IMR-90 (cell line): ENCODE measurements at regions not wholly inside any gene's neighbourhood (a gene's known extent, or its start where the extent isn't known, plus 50 kb on each side); places are given as distances from the start of the nearest gene placed in this dataset.

ENCODE experiments used
- ATAC-seq: fragments of 200-7000 bp; cut with Tn5 transposase; 2 replicates; pipeline ENCODE4 v1.9.1; 2020; ENCODE audit warnings: low read depth, mild to moderate bottlenecking, moderate library complexity
- BruUV-seq: library from RNA; stranded (reverse); fragments of 400-500 nt; replicated peaks from 2 replicates; lab custom pipeline; 2021; lab: Mats Ljungman, UMichigan
- CTCF ChIA-PET: fragments of 300-600 bp; formaldehyde crosslinking; extraction: SDS; loops from one replicate; lab custom pipeline; 2021; ENCODE audit warnings: antibody characterized with exemption; lab: Yijun Ruan, JAX
- POLR2A ChIA-PET: fragments of 300-600 bp; sonication (Branson Sonifier 250); formaldehyde crosslinking; loops from one replicate; lab custom pipeline; 2022; ENCODE audit warnings: antibody characterized with exemption; ENCODE audit not compliant: unreplicated experiment; lab: Charles Lee
- DNase-seq: peaks from one replicate; pipeline ENCODE4 v3.0.0; 2013
- H2AFZ ChIP-seq: replicated peaks from 2 replicates; pipeline ENCODE3; 2013; ENCODE audit warnings: low read length, mild to moderate bottlenecking; ENCODE audit not compliant: poor library complexity
- H2AK5ac ChIP-seq: 2 replicates; pipeline ENCODE4 v1.6.1; 2013; ENCODE audit warnings: low read depth, low read length, inconsistent platforms
- H2AK9ac ChIP-seq: replicated peaks from 2 replicates; pipeline ENCODE3; 2013; ENCODE audit warnings: mild to moderate bottlenecking, low read depth, low read length, moderate library complexity; ENCODE audit not compliant: poor library complexity
- H2BK120ac ChIP-seq: 2 replicates; pipeline ENCODE4 v1.6.1; 2013; ENCODE audit warnings: low read depth, low read length, inconsistent platforms
- H2BK15ac ChIP-seq: 3 replicates; pipeline ENCODE4 v1.6.1; 2013; ENCODE audit warnings: low read depth, low read length, inconsistent platforms
- H2BK20ac ChIP-seq: 2 replicates; pipeline ENCODE4 v1.6.1; 2013; ENCODE audit warnings: low read depth, mild to moderate bottlenecking, inconsistent platforms, low read length, moderate library complexity
- H2BK5ac ChIP-seq: 2 replicates; pipeline ENCODE4 v1.6.1; 2013; ENCODE audit warnings: mild to moderate bottlenecking, low read depth, low read length, inconsistent platforms; ENCODE audit not compliant: poor library complexity, severe bottlenecking
- H3K14ac ChIP-seq: replicated peaks from 2 replicates; pipeline ENCODE4 v1.6.1; 2013; ENCODE audit warnings: low read depth, low read length, inconsistent platforms
- H3K18ac ChIP-seq: 2 replicates; pipeline ENCODE4 v1.6.1; 2013; ENCODE audit warnings: low read depth, low read length, control low read depth
- H3K23ac ChIP-seq: 2 replicates; pipeline ENCODE4 v1.6.1; 2013; ENCODE audit warnings: low read depth, low read length, inconsistent platforms
- H3K27ac ChIP-seq: 2 replicates; pipeline ENCODE4 v1.5.1; 2013; ENCODE audit warnings: mild to moderate bottlenecking, control low read depth, low read length; ENCODE audit not compliant: insufficient read depth
- H3K27me3 ChIP-seq: 2 replicates; pipeline ENCODE4 v1.6.1; 2013; ENCODE audit warnings: low read length; ENCODE audit not compliant: control insufficient read depth, insufficient read depth
- H3K36me3 ChIP-seq: 2 replicates; pipeline ENCODE4 v1.6.1; 2013; ENCODE audit warnings: low read length, mixed read lengths; ENCODE audit not compliant: control insufficient read depth, insufficient read depth
- H3K4ac ChIP-seq: 2 replicates; pipeline ENCODE4 v1.6.1; 2013; ENCODE audit warnings: low read depth, low read length, inconsistent platforms
- H3K4me1 ChIP-seq: 2 replicates; pipeline ENCODE4 v1.6.1; 2013; ENCODE audit warnings: low read length, mixed read lengths; ENCODE audit not compliant: control insufficient read depth, insufficient read depth
- H3K4me2 ChIP-seq: 2 replicates; pipeline ENCODE4 v1.6.1; 2013; ENCODE audit warnings: low read depth, mild to moderate bottlenecking, control low read depth, low read length, moderate library complexity
- H3K4me3 ChIP-seq: 2 replicates; pipeline ENCODE4 v1.5.1; 2013; ENCODE audit warnings: low read depth, mild to moderate bottlenecking, control low read depth, low read length, moderate library complexity; ENCODE audit not compliant: insufficient read depth
- H3K56ac ChIP-seq: 2 replicates; pipeline ENCODE4 v1.6.1; 2013; ENCODE audit warnings: low read length, inconsistent platforms; ENCODE audit not compliant: insufficient read depth; ENCODE audit errors: extremely low read depth
- H3K79me1 ChIP-seq, 2 experiments: 2 replicates each; pipeline ENCODE4 v1.6.1; 2013; ENCODE audit warnings: low read length in 2 of 2, inconsistent platforms in 1 of 2, low read depth in 1 of 2
- H3K9ac ChIP-seq: 2 replicates; pipeline ENCODE4 v1.6.1; 2013; ENCODE audit warnings: low read depth, low read length, control low read depth
- H3K9me1 ChIP-seq: 2 replicates; pipeline ENCODE4 v1.6.1; 2013; ENCODE audit warnings: low read length, inconsistent platforms; ENCODE audit not compliant: insufficient read depth
- H3K9me3 ChIP-seq: 2 replicates; pipeline ENCODE4 v1.6.1; 2013; ENCODE audit warnings: low read length; ENCODE audit not compliant: control insufficient read depth, insufficient read depth
- H4K20me1 ChIP-seq: 2 replicates; pipeline ENCODE4 v1.6.1; 2013; ENCODE audit warnings: low read length, inconsistent platforms; ENCODE audit not compliant: insufficient read depth
- H4K5ac ChIP-seq: 2 replicates; pipeline ENCODE4 v1.6.1; 2013; ENCODE audit warnings: mild to moderate bottlenecking, low read depth, low read length, control low read depth
- H4K8ac ChIP-seq, 2 experiments: 2 replicates each; pipeline ENCODE4 v1.6.1; 2013; ENCODE audit warnings: low read depth in 2 of 2, low read length in 2 of 2, control low read depth in 1 of 2, inconsistent platforms in 1 of 2
- H4K91ac ChIP-seq: 2 replicates; pipeline ENCODE4 v1.6.1; 2013; ENCODE audit warnings: low read depth, low read length, inconsistent platforms; ENCODE audit not compliant: insufficient read depth
- CHD1 ChIP-seq: IDR thresholded peaks from 2 replicates; pipeline ENCODE4 v1.6.1; 2012; ENCODE audit warnings: low read depth, low read length, improper control_type of control experiment
- POLR2A ChIP-seq: IDR thresholded peaks from 2 replicates; pipeline ENCODE4 v1.6.1; 2012; ENCODE audit warnings: mild to moderate bottlenecking, low read depth, low read length
- RAD21 ChIP-seq: IDR thresholded peaks from 2 replicates; pipeline ENCODE4 v1.6.1; 2012; ENCODE audit warnings: low read length, improper control_type of control experiment
- RCOR1 ChIP-seq: IDR thresholded peaks from 2 replicates; pipeline ENCODE4 v1.6.1; 2012; ENCODE audit warnings: mild to moderate bottlenecking, low read length, improper control_type of control experiment; ENCODE audit not compliant: insufficient replicate concordance
- RFX5 ChIP-seq: IDR thresholded peaks from 2 replicates; pipeline ENCODE4 v1.8.0; 2012; ENCODE audit warnings: low read depth, mild to moderate bottlenecking, low read length, moderate library complexity
- SMC3 ChIP-seq: fragments of 150-350 bp; IDR thresholded peaks from 2 replicates; pipeline ENCODE4 v1.6.1; 2016; ENCODE audit warnings: low read depth, mild to moderate bottlenecking, antibody characterized with exemption, low read length, moderate library complexity
- WGBS, 2 experiments: methylation state at CpG; one replicate each; pipeline versions ENCODE4 v1.1.5 to v1.1.7; 2013; ENCODE audit warnings: missing lambda C conversion rate in 2 of 2; ENCODE audit not compliant: insufficient read length in 1 of 2; ENCODE audit errors: extremely low coverage in 2 of 2; 5-methylcytosine and 5-hydroxymethylcytosine counted together
- dilution Hi-C: fragments of 300-500 bp; cut with HindIII; formaldehyde crosslinking; loops from one replicate; pipeline ENCODE4 v1.14.3; 2018; ENCODE audit warnings: low sequenced_read_pairs; ENCODE audit not compliant: unreplicated experiment
- in situ Hi-C: fragments of 300-500 bp; cut with MboI; formaldehyde crosslinking; loops from 3 replicates; pipeline ENCODE4 v1.14.3; 2019; ENCODE audit warnings: low sequenced_read_pairs, inconsistent platforms, mixed read lengths
- intact Hi-C: fragments of 100-400 bp; cut with micrococcal nuclease; formaldehyde crosslinking; loops from 2 replicates; pipeline ENCODE4 v1.10.0; 2022
- TF ChIP-seq, protein P1 (sequence below): conservative IDR thresholded peaks from 2 replicates; pipeline ENCODE4 v1.5.1; 2012; ENCODE audit warnings: mild to moderate bottlenecking, low read depth, low read length, improper control_type of control experiment
- TF ChIP-seq, protein P2 (sequence below): fragments of 150-350 bp; IDR thresholded peaks from 2 replicates; pipeline ENCODE4 v1.6.1; 2016; ENCODE audit warnings: low read depth, mild to moderate bottlenecking, low read length, moderate library complexity, borderline replicate concordance

DNA sequence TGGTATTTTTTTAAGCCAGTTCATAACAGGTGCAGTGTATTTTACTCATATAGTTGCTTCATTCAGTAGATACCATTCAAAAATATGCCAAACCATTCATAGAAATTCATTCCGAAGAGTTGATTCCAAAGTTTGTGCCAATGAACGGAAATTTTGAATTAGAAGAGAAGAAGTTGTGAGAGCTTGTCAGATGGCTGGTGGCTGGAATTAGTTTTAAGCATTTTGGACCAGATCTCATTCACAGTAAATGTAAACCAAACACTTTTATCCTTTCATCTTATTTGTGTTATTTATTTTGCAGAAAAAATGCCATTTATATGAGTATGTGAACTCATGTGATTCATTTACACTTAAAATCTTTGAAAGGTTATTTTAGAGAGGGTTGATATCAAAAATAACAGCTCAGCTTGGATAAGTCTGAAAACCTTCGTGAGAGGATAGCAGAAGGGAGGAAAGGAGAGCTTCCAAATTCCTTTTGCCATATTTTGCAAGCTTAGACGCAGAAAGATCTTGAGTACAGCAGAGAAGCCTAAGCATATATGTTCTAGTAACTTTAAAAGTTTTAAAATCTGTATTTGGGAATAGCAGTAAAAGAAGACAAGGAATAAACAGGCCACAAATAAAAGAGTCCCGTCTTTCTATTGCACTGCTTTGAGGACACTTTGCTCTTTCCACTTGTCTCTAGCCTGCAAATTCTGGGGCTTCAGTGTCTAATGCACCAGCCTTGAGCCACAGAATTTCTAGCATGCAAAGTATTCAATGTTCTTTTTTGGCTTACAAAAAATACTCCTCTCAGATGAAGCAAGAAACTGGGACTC is 253.6 kb upstream of the FLRT2 start:
- no peak overlapping the region for H4K8ac ChIP-seq
- 100% methylated on average over 1 of the region's 5 CpGs; no CpG with 5 or more reads in 1 of the 2 experiments for WGBS, 2 experiments
- no peak overlapping the region for H2AK5ac ChIP-seq
- no peak overlapping the region for H2BK15ac ChIP-seq
- CTCF ChIA-PET, result interaction anchor here (1.1 kb wide), 1 partner anchor 8 kb away, joined by 3 read pairs; no protein-coding TSS in a partner anchor
- H3K27ac ChIP-seq, result no peak overlapping the region
- H3K4me1 ChIP-seq, result no peaks in the 10 kb centered on the region
- in situ Hi-C loops (no loop called here), dilution Hi-C loops (no loop called here), intact Hi-C loops (no loop called here)
- H2BK5ac ChIP-seq, result no peak overlapping the region
- POLR2A ChIA-PET, result no interaction called here
- no peak overlapping the region for H4K91ac ChIP-seq
- H3K4ac ChIP-seq, result no peak overlapping the region
- no peak overlapping the region for H4K5ac ChIP-seq
- no peak overlapping the region for H3K23ac ChIP-seq
- H3K27me3 ChIP-seq, result no peaks in the 10 kb centered on the region
- H3K4me2 ChIP-seq, result no peak overlapping the region
- H3K14ac ChIP-seq, result no peak overlapping the region
- no peaks in the 10 kb centered on the region for H4K20me1 ChIP-seq
- H2BK120ac ChIP-seq, result no peak overlapping the region
- H2AFZ ChIP-seq, result no peak overlapping the region
- TF ChIP-seq SMC3, result no peak
- TF ChIP-seq RFX5, result no peak
- no peak for TF ChIP-seq RAD21
- TF ChIP-seq, protein P1, sequence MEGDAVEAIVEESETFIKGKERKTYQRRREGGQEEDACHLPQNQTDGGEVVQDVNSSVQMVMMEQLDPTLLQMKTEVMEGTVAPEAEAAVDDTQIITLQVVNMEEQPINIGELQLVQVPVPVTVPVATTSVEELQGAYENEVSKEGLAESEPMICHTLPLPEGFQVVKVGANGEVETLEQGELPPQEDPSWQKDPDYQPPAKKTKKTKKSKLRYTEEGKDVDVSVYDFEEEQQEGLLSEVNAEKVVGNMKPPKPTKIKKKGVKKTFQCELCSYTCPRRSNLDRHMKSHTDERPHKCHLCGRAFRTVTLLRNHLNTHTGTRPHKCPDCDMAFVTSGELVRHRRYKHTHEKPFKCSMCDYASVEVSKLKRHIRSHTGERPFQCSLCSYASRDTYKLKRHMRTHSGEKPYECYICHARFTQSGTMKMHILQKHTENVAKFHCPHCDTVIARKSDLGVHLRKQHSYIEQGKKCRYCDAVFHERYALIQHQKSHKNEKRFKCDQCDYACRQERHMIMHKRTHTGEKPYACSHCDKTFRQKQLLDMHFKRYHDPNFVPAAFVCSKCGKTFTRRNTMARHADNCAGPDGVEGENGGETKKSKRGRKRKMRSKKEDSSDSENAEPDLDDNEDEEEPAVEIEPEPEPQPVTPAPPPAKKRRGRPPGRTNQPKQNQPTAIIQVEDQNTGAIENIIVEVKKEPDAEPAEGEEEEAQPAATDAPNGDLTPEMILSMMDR, result no peak
- TF ChIP-seq, protein P2, sequence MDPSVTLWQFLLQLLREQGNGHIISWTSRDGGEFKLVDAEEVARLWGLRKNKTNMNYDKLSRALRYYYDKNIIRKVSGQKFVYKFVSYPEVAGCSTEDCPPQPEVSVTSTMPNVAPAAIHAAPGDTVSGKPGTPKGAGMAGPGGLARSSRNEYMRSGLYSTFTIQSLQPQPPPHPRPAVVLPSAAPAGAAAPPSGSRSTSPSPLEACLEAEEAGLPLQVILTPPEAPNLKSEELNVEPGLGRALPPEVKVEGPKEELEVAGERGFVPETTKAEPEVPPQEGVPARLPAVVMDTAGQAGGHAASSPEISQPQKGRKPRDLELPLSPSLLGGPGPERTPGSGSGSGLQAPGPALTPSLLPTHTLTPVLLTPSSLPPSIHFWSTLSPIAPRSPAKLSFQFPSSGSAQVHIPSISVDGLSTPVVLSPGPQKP, result no peak
- TF ChIP-seq CHD1, result no peak
- no peak for TF ChIP-seq RCOR1
- no peak for TF ChIP-seq POLR2A
- ATAC-seq, result no peak
- no peak overlapping the region for H2BK20ac ChIP-seq
- H3K9ac ChIP-seq, result no peak overlapping the region
- no peak overlapping the region for H3K56ac ChIP-seq
- no peak overlapping the region for H3K4me3 ChIP-seq
- H2AK9ac ChIP-seq, result no peak overlapping the region
- no peaks in the 10 kb centered on the region for H3K79me1 ChIP-seq
- H3K36me3 ChIP-seq, result no peaks in the 10 kb centered on the region
- no peaks in the 10 kb centered on the region for H3K9me3 ChIP-seq
- H3K18ac ChIP-seq, result no peak overlapping the region
- H3K9me1 ChIP-seq, result no peaks in the 10 kb centered on the region
- DNase-seq, result no peak
- BruUV-seq, result no TSS peak
